OCI-LY3 (cell line): ENCODE measurements at regions not wholly inside any gene's neighbourhood (a gene's known extent, or its start where the extent isn't known, plus 50 kb on each side); places are given as distances from the start of the nearest gene placed in this dataset.

Source experiments
- H2AFZ ChIP-seq: fragments of 200-600, 300-600 bp; shearing (Covaris generic); 2 replicates; pipeline ENCODE4 v1.6.0; 2014; ENCODE audit warnings: antibody characterized with exemption, low read depth, low read length
- H3K27ac ChIP-seq: fragments of 200-600, 300-600 bp; sonication (generic); 2 replicates; pipeline ENCODE4 v1.5.1; 2014; ENCODE audit warnings: mild to moderate bottlenecking, low read length, moderate library complexity, mixed read lengths
- H3K27me3 ChIP-seq: fragments of 200-600, 300-600 bp; sonication (generic); 2 replicates; pipeline ENCODE4 v1.6.1; 2014; ENCODE audit warnings: low read depth, low read length, mixed read lengths
- H3K36me3 ChIP-seq: fragments of 200-600, 300-600 bp; sonication (generic); replicated peaks from 2 replicates; pipeline ENCODE3; 2014; ENCODE audit warnings: low read depth, low read length, mixed read lengths
- H3K4me1 ChIP-seq: fragments of 300-600, 200-600 bp; sonication (generic); 2 replicates; pipeline ENCODE4 v1.6.1; 2014; ENCODE audit warnings: low read length, mixed read lengths
- H3K4me2 ChIP-seq: fragments of 200-600, 300-600 bp; sonication (generic); 2 replicates; pipeline ENCODE4 v1.6.1; 2014; ENCODE audit warnings: low read length, mixed read lengths
- H3K4me3 ChIP-seq: fragments of 300-600, 200-600 bp; sonication (generic); 2 replicates; pipeline ENCODE4 v1.5.1; 2014; ENCODE audit warnings: antibody characterized with exemption, mild to moderate bottlenecking, low read length, moderate library complexity
- H3K79me2 ChIP-seq: fragments of 300-600, 200-600 bp; shearing (Covaris generic); 2 replicates; pipeline ENCODE4 v1.6.1; 2014; ENCODE audit warnings: mild to moderate bottlenecking, low read length, mixed read lengths
- H3K9ac ChIP-seq: fragments of 300-600, 200-600 bp; shearing (Covaris generic); 2 replicates; pipeline ENCODE4 v1.6.0; 2014; ENCODE audit warnings: mild to moderate bottlenecking, low read length, moderate library complexity
- H3K9me3 ChIP-seq: fragments of 200-600, 300-600 bp; shearing (Covaris generic); 2 replicates; pipeline ENCODE4 v1.6.1; 2014; ENCODE audit warnings: low read length, mixed read lengths; ENCODE audit not compliant: insufficient read depth
- H4K20me1 ChIP-seq: fragments of 200-600, 300-600 bp; sonication (generic); 2 replicates; pipeline ENCODE4 v1.6.1; 2016; ENCODE audit warnings: low read length, mixed read lengths; ENCODE audit not compliant: insufficient read depth
- EZH2phosphoT487 ChIP-seq: fragments of 200-600 bp; shearing (Covaris generic); IDR thresholded peaks from 2 replicates; pipeline ENCODE4 v1.6.1; 2018; ENCODE audit warnings: antibody characterized with exemption, mixed run types, low read depth
- TF ChIP-seq, protein P1 (sequence below): fragments of 200-600, 300-600 bp; sonication (generic); IDR thresholded peaks from 2 replicates; pipeline ENCODE4 v1.5.1; 2014; ENCODE audit warnings: antibody characterized with exemption, low read length, low read depth

DNA sequence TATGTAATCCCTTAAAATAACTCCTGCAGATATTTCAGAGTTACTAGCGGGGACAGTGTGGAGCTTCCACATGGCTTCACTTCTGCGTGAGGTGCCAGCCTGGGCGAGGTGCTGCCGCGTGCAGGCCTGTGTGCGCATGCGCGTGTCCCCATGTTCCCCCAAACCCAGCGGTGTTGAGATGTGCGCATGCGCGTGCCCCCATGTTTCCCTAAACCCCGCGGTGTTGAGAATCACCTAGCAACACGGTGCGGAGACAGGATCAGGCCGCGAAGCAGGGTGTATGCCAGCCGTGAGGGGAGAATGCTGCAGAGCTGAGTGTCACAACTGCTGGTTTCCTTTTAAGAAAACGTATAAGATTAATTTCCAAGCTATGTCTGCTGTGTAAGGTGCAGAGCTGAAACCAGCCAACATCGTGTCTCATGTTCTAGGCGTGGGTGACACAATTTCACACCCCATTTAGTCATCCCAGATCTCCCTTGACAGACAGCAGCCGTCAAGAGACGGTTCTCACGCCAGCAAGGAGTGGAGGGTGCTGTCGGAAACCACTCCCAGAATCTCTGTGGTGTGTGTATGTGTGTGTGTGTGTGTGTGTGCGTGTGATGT, 71.9 kb upstream of the ADARB2 start:
- no peak overlapping the region for H3K4me2 ChIP-seq
- no peaks in the 10 kb centered on the region for H4K20me1 ChIP-seq
- H3K9ac ChIP-seq = no peak overlapping the region
- H3K4me1 ChIP-seq = no peaks in the 10 kb centered on the region
- H2AFZ ChIP-seq = no peak overlapping the region
- H3K27ac ChIP-seq = no peak overlapping the region
- no peaks in the 10 kb centered on the region for H3K9me3 ChIP-seq
- no peaks in the 10 kb centered on the region for H3K27me3 ChIP-seq
- H3K36me3 ChIP-seq = no peaks in the 10 kb centered on the region
- TF ChIP-seq, protein P1, sequence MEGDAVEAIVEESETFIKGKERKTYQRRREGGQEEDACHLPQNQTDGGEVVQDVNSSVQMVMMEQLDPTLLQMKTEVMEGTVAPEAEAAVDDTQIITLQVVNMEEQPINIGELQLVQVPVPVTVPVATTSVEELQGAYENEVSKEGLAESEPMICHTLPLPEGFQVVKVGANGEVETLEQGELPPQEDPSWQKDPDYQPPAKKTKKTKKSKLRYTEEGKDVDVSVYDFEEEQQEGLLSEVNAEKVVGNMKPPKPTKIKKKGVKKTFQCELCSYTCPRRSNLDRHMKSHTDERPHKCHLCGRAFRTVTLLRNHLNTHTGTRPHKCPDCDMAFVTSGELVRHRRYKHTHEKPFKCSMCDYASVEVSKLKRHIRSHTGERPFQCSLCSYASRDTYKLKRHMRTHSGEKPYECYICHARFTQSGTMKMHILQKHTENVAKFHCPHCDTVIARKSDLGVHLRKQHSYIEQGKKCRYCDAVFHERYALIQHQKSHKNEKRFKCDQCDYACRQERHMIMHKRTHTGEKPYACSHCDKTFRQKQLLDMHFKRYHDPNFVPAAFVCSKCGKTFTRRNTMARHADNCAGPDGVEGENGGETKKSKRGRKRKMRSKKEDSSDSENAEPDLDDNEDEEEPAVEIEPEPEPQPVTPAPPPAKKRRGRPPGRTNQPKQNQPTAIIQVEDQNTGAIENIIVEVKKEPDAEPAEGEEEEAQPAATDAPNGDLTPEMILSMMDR = no peak
- TF ChIP-seq EZH2phosphoT487 = no peak
- H3K4me3 ChIP-seq = no peak overlapping the region
- no peaks in the 10 kb centered on the region for H3K79me2 ChIP-seq

DNA sequence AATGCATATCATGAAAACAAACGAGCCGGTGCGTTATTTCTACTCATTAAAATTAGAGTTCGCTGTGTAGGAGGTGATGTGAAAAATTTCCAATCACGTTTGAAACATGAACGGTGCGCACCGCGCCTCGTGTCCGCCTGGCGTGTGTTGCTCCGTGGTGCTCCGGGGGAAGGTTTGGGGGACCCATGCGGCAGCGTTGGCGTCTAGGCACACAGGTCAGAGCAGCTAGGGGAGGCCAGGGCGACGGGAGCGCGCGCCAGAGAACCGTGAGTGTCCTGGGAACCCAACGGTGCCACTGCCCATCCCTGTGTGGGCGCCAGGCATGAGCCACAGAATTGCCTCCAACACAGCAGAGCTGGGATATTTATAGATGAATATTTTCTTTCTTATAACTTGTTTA, 70.6 kb upstream of the ADARB2 start:
- Histone ChIP-seq H3K27me3 (no peaks in the 10 kb centered on the region), H2AFZ (no peak overlapping the region), H3K36me3 (no peaks in the 10 kb centered on the region), H3K79me2 (no peaks in the 10 kb centered on the region), H3K27ac (no peak overlapping the region), H4K20me1 (no peaks in the 10 kb centered on the region), H3K4me1 (no peaks in the 10 kb centered on the region), H3K9ac (no peak overlapping the region), H3K4me3 (no peak overlapping the region), H3K4me2 (no peak overlapping the region), H3K9me3 (no peaks in the 10 kb centered on the region)
- no peak for TF ChIP-seq EZH2phosphoT487
- TF ChIP-seq, protein P1 = no peak

DNA sequence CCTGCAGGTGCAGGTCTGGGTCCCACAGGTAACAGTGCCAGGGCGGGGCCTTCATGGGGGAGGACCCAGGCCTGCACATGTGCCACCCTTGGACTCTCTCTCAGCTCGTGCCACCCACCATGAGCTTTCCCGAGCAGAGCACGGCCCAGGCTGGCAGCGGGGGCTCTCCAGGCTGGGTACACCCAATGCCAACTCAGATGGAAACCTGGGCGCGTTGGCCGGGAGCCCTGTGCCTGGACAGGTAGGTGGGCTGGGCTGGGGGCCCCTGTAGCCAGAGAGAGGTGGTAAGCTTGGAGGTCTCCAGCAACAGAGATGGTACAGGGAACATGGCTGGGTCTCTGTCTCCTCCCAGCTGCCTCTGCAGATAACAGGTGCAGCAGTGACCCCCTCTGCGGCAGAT, 69.9 kb upstream of the ADARB2 start:
- H3K9me3 ChIP-seq = no peaks in the 10 kb centered on the region
- no peak overlapping the region for H3K27ac ChIP-seq
- no peak for TF ChIP-seq EZH2phosphoT487
- TF ChIP-seq, protein P1 = no peak
- no peak overlapping the region for H2AFZ ChIP-seq
- H3K79me2 ChIP-seq = no peaks in the 10 kb centered on the region
- no peak overlapping the region for H3K4me3 ChIP-seq
- H3K4me1 ChIP-seq = no peaks in the 10 kb centered on the region
- H3K27me3 ChIP-seq = no peaks in the 10 kb centered on the region
- no peak overlapping the region for H3K9ac ChIP-seq
- no peaks in the 10 kb centered on the region for H4K20me1 ChIP-seq
- H3K4me2 ChIP-seq = no peak overlapping the region
- H3K36me3 ChIP-seq = no peaks in the 10 kb centered on the region

DNA sequence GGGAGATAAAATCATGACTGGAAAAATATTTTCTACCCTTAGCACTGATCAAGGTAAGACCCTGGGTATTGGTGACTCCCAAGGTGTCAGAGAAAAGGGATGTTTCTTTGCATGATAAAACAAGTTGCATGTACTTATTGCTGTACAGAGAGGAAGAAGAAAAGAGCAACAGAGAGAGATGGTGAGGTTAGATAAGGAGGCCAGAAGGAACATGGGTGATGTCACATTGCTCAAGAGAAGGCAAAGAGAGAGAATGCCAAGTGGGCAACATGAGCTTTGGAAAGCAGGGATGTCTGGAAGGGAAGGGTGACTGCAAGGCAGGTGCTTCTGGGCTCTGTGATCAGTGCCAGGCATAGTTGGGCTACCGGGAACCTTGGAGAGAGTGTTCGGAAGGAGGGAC, 65.1 kb upstream of the ADARB2 start:
- no peaks in the 10 kb centered on the region for H3K79me2 ChIP-seq

More for the DNA sequence above, 65.1 kb upstream of the ADARB2 start:
- Histone ChIP-seq H3K27me3 (no peaks in the 10 kb centered on the region), H2AFZ (no peak overlapping the region), H3K4me2 (no peak overlapping the region), H3K9ac (no peak overlapping the region), H3K4me1 (no peaks in the 10 kb centered on the region), H3K36me3 (no peaks in the 10 kb centered on the region), H3K9me3 (no peaks in the 10 kb centered on the region), H4K20me1 (no peaks in the 10 kb centered on the region), H3K27ac (no peak overlapping the region), H3K4me3 (no peak overlapping the region)
- TF ChIP-seq EZH2phosphoT487 = no peak
- TF ChIP-seq, protein P1 = no peak
